ENCODE measurements at regions not wholly inside any gene's neighbourhood (a gene's known extent, or its start where the extent isn't known, plus 50 kb on each side); places are given as distances from the start of the nearest gene placed in this dataset.

DNA sequence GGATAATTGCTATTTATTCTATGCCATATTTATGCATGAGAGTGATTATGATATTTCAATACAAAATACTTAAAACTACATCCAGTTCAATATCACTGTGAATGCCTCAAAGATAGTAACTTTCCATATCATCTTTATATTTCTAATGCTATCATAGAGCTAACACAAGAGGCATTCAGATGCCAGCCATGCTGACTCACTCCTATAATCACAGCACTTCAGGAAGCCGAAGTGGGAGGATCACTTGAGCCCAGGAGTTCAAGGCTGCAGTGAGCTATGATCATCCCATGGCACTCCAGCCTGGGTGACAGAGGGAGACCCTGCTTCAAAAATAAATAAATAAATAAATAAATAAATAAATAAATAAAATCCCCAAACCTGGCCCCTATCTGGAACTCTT lies 498.7 kb downstream of the EPHA3 start:
- no peak for DNase-seq
- Mint-ChIP-seq H3K4me1 (no peaks in the 10 kb centered on the region), H3K27ac (no peak overlapping the region), H3K4me3 (no peak overlapping the region), H3K9me3 (peaks cover 5% of the 10 kb centered on the region), H3K36me3 (no peaks in the 10 kb centered on the region), H3K27me3 (no peaks in the 10 kb centered on the region)
- CTCF ChIA-PET, result no interaction called here

DNA sequence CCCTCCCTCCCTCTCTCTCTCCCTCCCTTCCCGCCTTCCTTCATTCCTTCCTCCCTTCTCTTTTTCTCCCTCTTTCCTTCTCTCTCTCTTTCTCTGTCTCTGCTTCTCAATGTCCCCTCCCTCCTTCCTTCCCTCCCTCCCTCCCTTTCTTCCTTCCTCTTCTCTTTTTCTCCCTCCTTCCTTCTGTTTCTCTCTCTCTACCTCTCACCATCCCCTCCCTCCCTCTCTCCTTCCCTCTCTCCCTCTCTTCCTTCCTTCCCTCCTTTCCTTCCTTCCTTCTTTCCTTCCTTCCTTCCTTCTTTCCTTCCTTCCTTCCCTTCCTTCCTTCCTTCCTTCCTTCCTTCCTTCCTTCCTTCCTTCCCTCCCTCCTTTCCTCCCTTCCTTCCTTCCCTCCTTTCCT lies 504.6 kb downstream of the EPHA3 start:
- Mint-ChIP-seq H3K27me3 (no peaks in the 10 kb centered on the region), H3K4me1 (no peaks in the 10 kb centered on the region), H3K36me3 (no peaks in the 10 kb centered on the region), H3K27ac (no peak overlapping the region), H3K4me3 (no peak overlapping the region), H3K9me3 (peaks cover 8% of the 10 kb centered on the region)
- no peak for DNase-seq
- CTCF ChIA-PET, result no interaction called here

DNA sequence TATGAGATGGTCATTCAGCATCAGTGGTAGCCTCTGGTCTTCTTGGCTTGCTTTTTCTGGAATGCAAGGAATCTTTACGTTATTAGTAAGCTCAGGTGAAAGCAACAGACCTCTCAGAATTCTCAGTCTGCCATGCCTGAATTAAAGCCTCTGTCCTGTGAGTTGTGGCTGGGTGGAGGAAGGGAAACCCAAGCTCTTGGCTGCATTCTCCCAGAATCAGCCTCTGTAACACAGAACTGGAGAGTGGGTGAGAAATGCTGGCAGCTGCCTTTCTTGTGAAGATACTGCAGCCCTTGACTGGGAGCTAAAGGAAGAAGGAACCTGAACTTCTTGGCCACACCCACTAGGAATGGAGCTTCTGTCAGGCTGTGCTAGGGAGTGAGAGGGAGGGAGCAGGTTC lies 505.8 kb downstream of the EPHA3 start:
- H3K9me3 Mint-ChIP-seq, result peaks cover 8% of the 10 kb centered on the region
- no peak for DNase-seq
- no peak overlapping the region for H3K4me3 Mint-ChIP-seq
- H3K4me1 Mint-ChIP-seq, result no peaks in the 10 kb centered on the region
- no peaks in the 10 kb centered on the region for H3K36me3 Mint-ChIP-seq
- CTCF ChIA-PET, result no interaction called here
- no peaks in the 10 kb centered on the region for H3K27me3 Mint-ChIP-seq
- no peak overlapping the region for H3K27ac Mint-ChIP-seq

DNA sequence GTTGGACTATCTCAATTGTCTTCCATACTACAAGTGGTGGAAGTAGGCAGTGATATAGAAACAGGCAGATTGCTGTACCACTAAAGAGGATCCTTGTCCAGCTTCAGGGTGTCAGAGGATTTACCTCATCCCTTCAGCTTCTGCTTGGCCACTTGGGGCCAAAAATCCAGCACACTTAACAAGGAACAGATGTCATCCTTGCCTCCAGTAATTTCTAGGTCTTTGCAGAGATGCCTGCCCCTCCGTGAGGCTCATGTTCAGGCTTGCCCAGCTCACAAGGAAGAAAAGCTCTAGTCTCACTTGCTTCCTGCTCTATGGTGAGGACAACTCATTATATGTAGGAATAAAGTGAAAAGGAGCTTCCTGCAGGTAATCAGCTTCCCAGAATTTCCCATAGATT lies 510.3 kb downstream of the EPHA3 start:
- Mint-ChIP-seq H3K4me1 (no peaks in the 10 kb centered on the region), H3K27ac (no peak overlapping the region), H3K9me3 (peaks cover 8% of the 10 kb centered on the region), H3K27me3 (no peaks in the 10 kb centered on the region), H3K36me3 (no peaks in the 10 kb centered on the region), H3K4me3 (no peak overlapping the region)
- no peak for DNase-seq
- CTCF ChIA-PET, result no interaction called here

DNA sequence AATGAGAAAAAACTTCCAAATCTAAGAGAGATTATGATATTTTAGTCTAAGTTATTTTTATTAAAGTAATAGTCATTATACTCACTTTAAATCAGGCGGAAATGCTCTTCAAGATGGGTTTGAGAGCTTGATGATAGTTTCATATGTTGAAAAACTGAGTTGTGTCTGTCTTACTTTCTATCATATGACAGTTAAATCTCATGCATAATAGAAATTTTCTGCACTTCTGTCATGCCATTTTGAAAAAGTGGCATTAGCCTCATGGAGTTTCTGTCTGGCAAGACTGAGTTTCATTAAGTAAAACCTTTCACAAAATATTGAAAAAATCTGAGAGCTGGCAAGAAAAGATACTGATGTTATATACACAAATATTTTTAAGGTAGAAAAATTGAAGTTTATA lies 511.8 kb downstream of the EPHA3 start:
- H3K27me3 Mint-ChIP-seq, result no peaks in the 10 kb centered on the region
- H3K36me3 Mint-ChIP-seq, result no peaks in the 10 kb centered on the region
- H3K27ac Mint-ChIP-seq, result no peak overlapping the region
- CTCF ChIA-PET, result no interaction called here
- DNase-seq, result no peak
- no peaks in the 10 kb centered on the region for H3K4me1 Mint-ChIP-seq
- H3K4me3 Mint-ChIP-seq, result no peak overlapping the region
- peaks cover under 1% of the 10 kb centered on the region for H3K9me3 Mint-ChIP-seq

DNA sequence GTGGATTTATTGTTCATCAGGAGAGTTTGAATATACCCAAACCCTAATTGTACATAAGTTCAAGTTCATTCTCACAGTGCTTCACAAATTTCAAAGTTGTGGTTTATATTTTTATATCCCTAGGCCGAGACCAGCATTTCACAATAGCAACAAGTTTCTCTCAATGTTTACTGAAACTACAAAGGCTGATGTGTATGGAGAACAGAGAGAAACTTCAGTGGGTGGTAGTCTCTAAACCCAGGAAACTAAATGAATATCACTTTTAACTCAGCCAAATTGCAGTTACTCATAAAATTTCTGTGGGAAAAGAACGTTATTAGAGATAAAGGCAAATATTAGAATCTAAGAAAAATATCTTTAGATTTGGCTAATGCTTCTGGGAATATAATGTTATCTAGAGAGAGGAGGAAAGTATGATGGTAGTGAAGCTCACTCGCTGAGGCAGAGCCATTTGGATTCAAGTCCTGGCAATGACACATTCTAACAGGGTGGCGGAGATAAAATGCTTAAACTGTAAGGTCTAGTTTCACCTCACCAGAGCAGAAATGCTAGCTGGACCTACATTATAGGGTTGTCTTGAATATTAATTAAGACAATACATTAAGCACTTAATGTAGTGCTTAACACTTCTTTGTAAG lies 514.8 kb downstream of the EPHA3 start:
- Mint-ChIP-seq H3K27me3 (no peaks in the 10 kb centered on the region), H3K9me3 (no peaks in the 10 kb centered on the region), H3K4me1 (no peaks in the 10 kb centered on the region), H3K27ac (no peak overlapping the region), H3K4me3 (no peak overlapping the region), H3K36me3 (no peaks in the 10 kb centered on the region)
- no peak for DNase-seq
- CTCF ChIA-PET, result no interaction called here

DNA sequence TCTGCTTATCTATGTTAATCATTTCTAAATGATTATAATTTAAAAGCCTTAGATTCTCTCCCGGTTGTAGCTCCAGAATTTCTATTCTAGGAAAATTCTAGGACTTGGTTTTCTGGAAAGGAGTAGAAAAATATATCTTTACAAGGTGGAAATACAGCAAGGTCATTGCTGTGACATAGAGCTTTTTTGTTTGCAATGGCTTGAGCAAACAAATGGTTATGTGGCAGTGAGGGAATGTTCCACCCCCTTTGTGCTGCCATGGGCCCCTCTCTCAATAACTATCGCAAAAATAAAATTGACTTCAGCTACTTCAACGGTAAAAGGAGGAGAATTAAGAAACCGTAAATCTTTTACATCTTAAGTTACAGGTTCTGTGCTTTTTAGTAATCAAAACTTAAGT lies 517.1 kb downstream of the EPHA3 start:
- Mint-ChIP-seq H3K27me3 (no peaks in the 10 kb centered on the region), H3K27ac (no peak overlapping the region), H3K4me1 (no peaks in the 10 kb centered on the region), H3K36me3 (no peaks in the 10 kb centered on the region), H3K9me3 (no peaks in the 10 kb centered on the region), H3K4me3 (no peak overlapping the region)
- no peak for DNase-seq
- CTCF ChIA-PET, result no interaction called here

DNA sequence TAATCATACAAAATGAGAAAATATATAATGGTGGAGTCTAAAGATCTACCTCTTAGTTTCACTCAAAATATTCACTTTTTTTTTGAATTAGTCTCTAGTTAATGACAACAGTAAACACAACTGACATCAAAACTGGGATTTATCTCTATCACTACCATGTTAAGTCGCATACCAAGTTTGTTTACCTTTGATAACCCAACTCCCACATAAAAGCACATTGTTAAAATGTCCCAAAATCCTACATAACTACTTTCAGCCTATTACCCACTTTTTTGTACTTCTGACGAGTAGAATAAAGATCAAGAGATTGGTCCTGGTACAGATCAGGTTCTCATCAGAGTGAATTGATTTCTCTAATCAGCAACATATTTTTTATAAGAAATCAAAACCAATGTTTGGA lies 518.5 kb downstream of the EPHA3 start:
- no peaks in the 10 kb centered on the region for H3K27me3 Mint-ChIP-seq
- no peaks in the 10 kb centered on the region for H3K4me1 Mint-ChIP-seq
- H3K36me3 Mint-ChIP-seq, result no peaks in the 10 kb centered on the region
- peaks cover 6% of the 10 kb centered on the region for H3K9me3 Mint-ChIP-seq
- no peak overlapping the region for H3K27ac Mint-ChIP-seq
- H3K4me3 Mint-ChIP-seq, result no peak overlapping the region
- no peak for DNase-seq
- CTCF ChIA-PET, result no interaction called here

DNA sequence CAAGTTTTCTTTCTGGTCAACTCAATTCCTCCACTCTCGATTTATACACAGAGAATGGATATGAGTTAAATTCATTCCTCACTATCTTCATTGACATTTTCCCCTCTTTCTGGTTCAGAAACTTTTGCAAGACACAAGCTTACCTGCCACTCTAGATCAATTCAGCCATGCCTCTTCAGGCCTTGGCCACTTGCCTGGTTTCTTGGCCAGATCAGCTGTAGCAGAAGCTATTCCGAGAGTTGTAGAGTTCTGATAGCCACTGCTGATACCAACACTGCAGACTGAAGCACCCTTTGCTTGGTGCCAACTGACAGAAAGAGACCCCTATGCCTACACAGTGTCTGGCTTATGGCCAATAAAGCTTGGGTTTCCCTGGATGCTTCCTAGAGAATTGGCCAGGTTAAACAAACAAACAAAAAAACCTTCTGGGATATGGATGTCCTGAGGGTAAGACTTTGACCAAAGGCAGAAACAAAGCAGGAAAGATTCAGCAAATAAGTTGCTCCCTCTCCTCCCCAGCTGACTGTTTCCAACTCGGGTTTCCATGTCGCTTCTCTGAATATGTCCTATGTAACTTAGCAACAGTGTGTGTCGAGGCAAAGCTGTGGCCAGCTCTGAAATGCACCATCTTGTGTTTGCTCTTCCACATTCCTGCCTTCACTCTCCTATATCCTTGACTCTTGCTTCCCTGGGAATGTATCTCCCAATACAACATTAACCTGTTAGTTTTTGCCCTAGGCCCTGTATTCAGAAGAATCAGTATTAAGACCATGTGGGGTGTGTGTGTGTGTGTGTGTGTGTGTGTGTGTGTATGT lies 521.6 kb downstream of the EPHA3 start:
- DNase-seq, result no peak
- Mint-ChIP-seq H3K4me3 (no peak overlapping the region), H3K36me3 (no peaks in the 10 kb centered on the region), H3K9me3 (peaks cover 11% of the 10 kb centered on the region), H3K27ac (no peak overlapping the region), H3K27me3 (no peaks in the 10 kb centered on the region), H3K4me1 (no peaks in the 10 kb centered on the region)
- CTCF ChIA-PET, result no interaction called here

DNA sequence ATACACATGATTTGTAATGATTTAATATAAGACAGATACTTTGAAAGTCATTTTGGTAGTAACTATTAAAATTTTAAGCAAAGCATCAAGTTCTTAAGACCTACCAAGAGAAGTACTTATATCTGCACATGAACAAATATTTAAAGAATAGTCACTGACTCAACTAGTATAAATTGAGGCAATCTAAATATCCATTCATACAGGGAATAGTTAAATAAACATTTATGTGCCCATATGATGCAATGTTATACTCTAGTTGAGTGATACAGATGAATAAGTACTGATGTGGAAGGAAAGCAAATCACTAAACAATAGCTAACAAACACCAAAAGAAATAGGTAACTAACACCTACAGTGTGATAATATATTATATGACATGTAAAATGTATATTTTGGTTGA lies 527.7 kb downstream of the EPHA3 start:
- Mint-ChIP-seq H3K36me3 (no peaks in the 10 kb centered on the region), H3K9me3 (peaks cover 12% of the 10 kb centered on the region), H3K27ac (no peak overlapping the region), H3K27me3 (no peaks in the 10 kb centered on the region), H3K4me3 (no peak overlapping the region), H3K4me1 (no peaks in the 10 kb centered on the region)
- CTCF ChIA-PET, result no interaction called here
- no peak for DNase-seq

DNA sequence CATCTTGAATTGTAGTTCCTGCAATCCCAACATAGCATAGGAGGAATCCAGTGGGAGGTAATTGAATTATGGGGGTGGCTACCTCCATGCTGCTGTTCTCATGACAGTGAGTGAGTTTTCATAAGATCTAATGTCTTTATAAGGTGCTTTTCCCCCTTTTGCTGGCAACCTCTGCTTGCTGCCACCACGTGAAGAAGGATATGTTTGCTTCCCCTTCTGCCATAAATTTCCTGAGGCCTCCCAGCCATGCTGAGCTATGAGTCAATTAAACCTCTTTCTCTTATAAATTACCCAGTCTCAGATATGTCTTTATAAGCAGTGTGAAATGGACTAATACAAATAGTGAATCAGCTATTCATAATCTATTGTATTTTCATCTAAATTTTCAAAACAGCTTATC lies 537.3 kb downstream of the EPHA3 start:
- H3K27me3 Mint-ChIP-seq, result no peaks in the 10 kb centered on the region
- CTCF ChIA-PET, result no interaction called here
- H3K9me3 Mint-ChIP-seq, result peaks cover 3% of the 10 kb centered on the region
- no peak overlapping the region for H3K4me3 Mint-ChIP-seq
- H3K4me1 Mint-ChIP-seq, result no peaks in the 10 kb centered on the region
- no peaks in the 10 kb centered on the region for H3K36me3 Mint-ChIP-seq
- no peak for DNase-seq
- no peak overlapping the region for H3K27ac Mint-ChIP-seq

DNA sequence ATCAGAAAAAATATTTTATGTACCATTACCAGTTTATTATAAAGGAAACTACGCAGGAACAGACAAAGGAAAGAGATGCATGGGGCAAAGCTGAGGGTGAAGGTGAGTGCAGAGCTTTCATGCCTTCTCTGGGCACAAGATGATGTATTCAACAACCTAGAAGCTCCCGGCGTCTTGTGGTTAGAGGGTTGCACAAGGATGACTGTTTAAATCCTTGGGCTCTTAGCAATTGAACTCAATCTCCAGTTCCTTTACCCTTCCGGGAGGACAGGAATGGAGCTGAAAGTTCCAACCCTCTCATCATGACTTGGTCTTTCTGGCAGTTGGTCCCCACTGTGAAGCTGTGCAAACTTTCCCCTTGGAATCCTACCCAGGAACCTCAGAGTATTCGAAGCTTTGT lies 542.0 kb downstream of the EPHA3 start:
- DNase-seq, result no peak
- no peaks in the 10 kb centered on the region for H3K9me3 Mint-ChIP-seq
- H3K27me3 Mint-ChIP-seq, result no peaks in the 10 kb centered on the region
- H3K4me3 Mint-ChIP-seq, result no peak overlapping the region
- H3K27ac Mint-ChIP-seq, result no peak overlapping the region
- no peaks in the 10 kb centered on the region for H3K36me3 Mint-ChIP-seq
- no peaks in the 10 kb centered on the region for H3K4me1 Mint-ChIP-seq
- CTCF ChIA-PET, result no interaction called here

DNA sequence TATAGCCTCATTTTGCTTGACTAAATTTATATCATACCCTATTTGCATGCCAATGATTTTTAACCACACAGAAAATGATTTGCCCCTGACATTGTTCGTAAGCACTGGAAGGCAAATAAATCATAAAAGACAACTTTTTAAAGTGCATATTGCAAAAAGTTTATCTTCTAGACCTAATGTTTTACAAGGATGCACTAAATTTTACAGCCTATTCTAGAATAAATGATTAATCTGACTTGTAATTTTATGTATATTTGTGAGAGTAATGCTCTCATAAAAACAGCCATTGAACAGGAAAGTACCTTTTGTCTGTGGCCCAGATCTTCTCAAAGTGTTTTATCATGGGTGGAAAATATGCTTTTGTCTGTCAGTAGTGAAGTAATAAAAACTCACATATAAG lies 546.6 kb downstream of the EPHA3 start:
- no peak overlapping the region for H3K27ac Mint-ChIP-seq
- H3K36me3 Mint-ChIP-seq, result no peaks in the 10 kb centered on the region
- no peaks in the 10 kb centered on the region for H3K4me1 Mint-ChIP-seq
- no peaks in the 10 kb centered on the region for H3K27me3 Mint-ChIP-seq
- no peak for DNase-seq
- H3K4me3 Mint-ChIP-seq, result no peak overlapping the region
- peaks cover 16% of the 10 kb centered on the region for H3K9me3 Mint-ChIP-seq
- CTCF ChIA-PET, result no interaction called here

DNA sequence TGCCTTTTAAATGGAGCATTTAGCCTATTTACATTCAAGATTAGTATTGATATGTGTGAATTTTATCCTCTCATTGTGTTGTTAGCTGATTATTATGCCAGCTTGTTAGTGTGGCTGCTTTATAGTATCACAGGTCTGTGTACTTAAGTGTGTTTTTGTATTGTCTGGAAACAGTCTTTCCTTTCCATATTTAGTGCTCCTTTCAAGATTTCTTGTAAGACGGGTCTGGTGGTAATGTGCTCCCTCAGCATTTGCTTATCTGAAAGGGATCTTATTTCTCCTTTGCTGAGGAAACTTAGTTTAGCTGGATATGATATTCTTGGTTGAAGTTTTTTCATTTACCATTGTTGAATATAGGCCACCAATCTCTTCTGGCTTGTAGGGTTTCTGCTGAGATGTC lies 549.0 kb downstream of the EPHA3 start:
- no peak overlapping the region for H3K4me3 Mint-ChIP-seq

DNA sequence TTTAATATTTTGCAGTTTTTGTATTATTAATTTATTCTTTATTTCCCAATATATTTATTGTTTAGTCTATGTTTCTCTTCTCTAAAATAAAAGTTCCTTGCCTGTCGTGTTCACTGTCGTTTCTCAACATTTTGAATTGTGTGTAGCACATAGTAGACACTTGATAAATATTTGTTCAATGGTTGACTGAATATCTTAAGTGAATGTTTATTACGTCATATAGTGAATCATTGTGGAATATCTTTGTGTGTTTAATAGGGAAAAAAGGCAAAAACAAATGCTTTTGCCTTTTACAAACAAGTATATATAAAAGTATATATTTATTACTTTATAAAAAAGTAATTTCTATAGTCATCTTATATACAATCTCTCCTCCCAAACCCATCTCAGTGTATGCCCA lies 572.3 kb downstream of the EPHA3 start:
- Mint-ChIP-seq H3K27me3 (no peaks in the 10 kb centered on the region), H3K9me3 (peaks cover 3% of the 10 kb centered on the region), H3K4me1 (no peaks in the 10 kb centered on the region), H3K36me3 (no peaks in the 10 kb centered on the region), H3K4me3 (no peak overlapping the region), H3K27ac (no peak overlapping the region)
- no peak for DNase-seq
- CTCF ChIA-PET, result no interaction called here

More for the DNA sequence above, 549.0 kb downstream of the EPHA3 start:
- DNase-seq, result no peak
- H3K27me3 Mint-ChIP-seq, result no peaks in the 10 kb centered on the region
- no peak overlapping the region for H3K27ac Mint-ChIP-seq
- H3K36me3 Mint-ChIP-seq, result no peaks in the 10 kb centered on the region
- no peaks in the 10 kb centered on the region for H3K4me1 Mint-ChIP-seq
- CTCF ChIA-PET, result no interaction called here
- peaks cover 16% of the 10 kb centered on the region for H3K9me3 Mint-ChIP-seq
